ENCODE measurements at regions not wholly inside any gene's neighbourhood (a gene's known extent, or its start where the extent isn't known, plus 50 kb on each side); places are given as distances from the start of the nearest gene placed in this dataset.
"Not testable (repeated sequence)": the region's sequence is repeated elsewhere in the genome, so short reads cannot be mapped to it uniquely, and the experiment has no call there.

GRCh38 chr16:29253066-29253590, 153.4 kb downstream of the NPIPB11 start:
- H3K9ac ChIP-seq (ENCODE audit: insufficient read depth in 1 of 2, low read depth in 2 of 2, low read length in 2 of 2); BruUV-seq (replicated peaks); H2AFZ ChIP-seq (ENCODE audit: low read depth, low read length); CTCF ChIA-PET (ENCODE audit: low intra/inter-chr PET ratio); H3K36me3 ChIP-seq (ENCODE audit: control insufficient read depth, insufficient read depth, low read length); POLR2A ChIA-PET; ATAC-seq; H3K4me3 ChIP-seq; H3K9me3 ChIP-seq (replicated peaks; ENCODE audit: control insufficient read depth, insufficient read depth, low read depth, low read length); H4K20me1 ChIP-seq (replicated peaks; ENCODE audit: control insufficient read depth, insufficient read depth, low read length); DNase-seq (ENCODE audit: extremely low read depth in 1 of 4, low spot score in 3 of 4); H3K4me2 ChIP-seq (ENCODE audit: insufficient read depth, low read length); FAIRE-seq; H3K9me1 ChIP-seq (ENCODE audit: control insufficient read depth, insufficient read depth, low read length); H3K27ac ChIP-seq (ENCODE audit: extremely low read depth, low read depth, low read length); in situ Hi-C loops (cut with MboI); intact Hi-C loops (cut with micrococcal nuclease); H3K79me2 ChIP-seq (ENCODE audit: control insufficient read depth, insufficient read depth, low read length): not testable (repeated sequence)
- TF ChIP-seq ZNF12 (CRISPR knock-in tag; IDR thresholded peaks at IDR 0.05), result peak; percentile 97
- WGBS (ENCODE audit: insufficient coverage, low coverage, missing lambda C conversion rate), result 6% methylated on average over 5 of the region's 7 CpGs
- Histone ChIP-seq H3K27me3 (ENCODE audit: control insufficient read depth in 2 of 2, insufficient read depth in 2 of 2, low read length in 2 of 2) (peaks cover 2 to 21% of the 10 kb centered on the region in 2 experiments; a peak in 4 of 5 replicates), H3K4me1 (replicated peaks in 1 of 2; ENCODE audit: control insufficient read depth in 2 of 2, insufficient read depth in 2 of 2, low read length in 2 of 2) (peaks cover 0 to 28% of the 10 kb centered on the region in 2 experiments; a peak in 2 of 5 replicates)

- H3K9ac ChIP-seq (ENCODE audit: insufficient read depth in 1 of 2, low read depth in 2 of 2, low read length in 2 of 2); POLR2A ChIA-PET; BruUV-seq (replicated peaks); H3K9me1 ChIP-seq (ENCODE audit: control insufficient read depth, insufficient read depth, low read length); H4K20me1 ChIP-seq (replicated peaks; ENCODE audit: control insufficient read depth, insufficient read depth, low read length); CTCF ChIA-PET (ENCODE audit: low intra/inter-chr PET ratio); ATAC-seq; DNase-seq (ENCODE audit: extremely low read depth in 1 of 4, low spot score in 3 of 4); H3K79me2 ChIP-seq (ENCODE audit: control insufficient read depth, insufficient read depth, low read length); H2AFZ ChIP-seq (ENCODE audit: low read depth, low read length); H3K36me3 ChIP-seq (ENCODE audit: control insufficient read depth, insufficient read depth, low read length); H3K4me2 ChIP-seq (ENCODE audit: insufficient read depth, low read length); intact Hi-C loops (cut with micrococcal nuclease); FAIRE-seq; H3K9me3 ChIP-seq (replicated peaks; ENCODE audit: control insufficient read depth, insufficient read depth, low read depth, low read length); H3K27ac ChIP-seq (ENCODE audit: extremely low read depth, low read depth, low read length); H3K4me3 ChIP-seq; in situ Hi-C loops (cut with MboI): not testable (repeated sequence)
- H3K27me3 ChIP-seq (ENCODE audit: control insufficient read depth in 2 of 2, insufficient read depth in 2 of 2, low read length in 2 of 2), result peaks cover 2 to 21% of the 10 kb centered on the region in 2 experiments; a peak in 4 of 5 replicates
- peaks cover 0 to 24% of the 10 kb centered on the region in 2 experiments; a peak in 2 of 5 replicates for H3K4me1 ChIP-seq (replicated peaks in 1 of 2; ENCODE audit: control insufficient read depth in 2 of 2, insufficient read depth in 2 of 2, low read length in 2 of 2)
- WGBS (ENCODE audit: insufficient coverage, low coverage, missing lambda C conversion rate), result 65% methylated on average over 10 of the region's 14 CpGs
Observed at GRCh38 chr16:29252311-29252710, 154.2 kb downstream of the NPIPB11 start.

Measured in K562 (cell line).